NCI-H146 (cell line): ENCODE measurements at regions not wholly inside any gene's neighbourhood (a gene's known extent, or its start where the extent isn't known, plus 50 kb on each side); places are given as distances from the start of the nearest gene placed in this dataset.
"Not testable (repeated sequence)": the region's sequence is repeated elsewhere in the genome, so short reads cannot be mapped to it uniquely, and the experiment has no call there.

ENCODE experiments used
- DNase-seq: peaks from one replicate; lab custom pipeline; 2025; lab: John Stamatoyannopoulos, UW

- DNase-seq, result no peak
Measured at GRCh38 chr14:105660816-105661531, 134.6 kb downstream of the TMEM121 start.

GRCh38 chr14:105662043-105662442 is 135.7 kb downstream of the TMEM121 start:
- DNase-seq, result not testable (repeated sequence)

GRCh38 chr14:105662592-105662991 is 136.2 kb downstream of the TMEM121 start:
- DNase-seq, result not testable (repeated sequence)

GRCh38 chr14:105663323-105663722 is 136.9 kb downstream of the TMEM121 start:
- not testable (repeated sequence) for DNase-seq

- not testable (repeated sequence) for DNase-seq
Measured at GRCh38 chr14:105663818-105664596, 137.6 kb downstream of the TMEM121 start.

- no peak for DNase-seq
Measured at GRCh38 chr14:105664691-105665090, 138.3 kb downstream of the TMEM121 start.

GRCh38 chr14:105665247-105665950 is 139.0 kb downstream of the TMEM121 start:
- DNase-seq, result no peak

- DNase-seq, result no peak
Measured at GRCh38 chr14:105665951-105666277, 139.5 kb downstream of the TMEM121 start.

GRCh38 chr14:105666420-105666819 is 140.0 kb downstream of the TMEM121 start:
- DNase-seq, result no peak

- DNase-seq, result not testable (repeated sequence)
Measured at GRCh38 chr14:105666991-105667662, 140.7 kb downstream of the TMEM121 start.

GRCh38 chr14:105667663-105668020 is 141.3 kb downstream of the TMEM121 start:
- not testable (repeated sequence) for DNase-seq

- not testable (repeated sequence) for DNase-seq
Measured at GRCh38 chr14:105668021-105668420, 141.6 kb downstream of the TMEM121 start.

GRCh38 chr14:105668471-105669230 is 142.3 kb downstream of the TMEM121 start:
- DNase-seq, result not testable (repeated sequence)

- DNase-seq, result not testable (repeated sequence)
Measured at GRCh38 chr14:105669231-105669610, 142.8 kb downstream of the TMEM121 start.

GRCh38 chr14:105669646-105670045 is 143.3 kb downstream of the TMEM121 start:
- DNase-seq, result not testable (repeated sequence)

- not testable (repeated sequence) for DNase-seq
Measured at GRCh38 chr14:105672450-105673200, 146.2 kb downstream of the TMEM121 start.

GRCh38 chr14:105675433-105675832 is 149.1 kb downstream of the TMEM121 start:
- not testable (repeated sequence) for DNase-seq

GRCh38 chr14:105675905-105676670 is 149.7 kb downstream of the TMEM121 start:
- DNase-seq, result not testable (repeated sequence)

GRCh38 chr14:105678057-105678456 is 151.7 kb downstream of the TMEM121 start:
- not testable (repeated sequence) for DNase-seq
